WTC11 (cell line): ENCODE measurements at regions not wholly inside any gene's neighbourhood (a gene's known extent, or its start where the extent isn't known, plus 50 kb on each side); places are given as distances from the start of the nearest gene placed in this dataset.

Experiments
- ATAC-seq: fragments of 200-7000 bp; cut with Tn5 transposase; 2 replicates; pipeline ENCODE4 v1.10.0; 2021; ENCODE audit warnings: mild to moderate bottlenecking, moderate library complexity
- CTCF ChIA-PET: fragments of 300-600 bp; sonication (Branson Sonifier 250); formaldehyde crosslinking; loops from one replicate; lab custom pipeline; 2021; ENCODE audit warnings: antibody characterized with exemption; lab: Charles Lee
- POLR2A ChIA-PET: fragments of 350-600 bp; sonication (Branson Sonifier 250); formaldehyde crosslinking; loops from one replicate; lab custom pipeline; 2021; ENCODE audit warnings: antibody characterized with exemption; lab: Charles Lee
- DNase-seq: peaks from one replicate; pipeline ENCODE4 v3.0.0; 2021; ENCODE audit warnings: low spot score
- H3K27ac Mint-ChIP-seq: 2 replicates; pipeline ENCODE4 v1.8.0; 2021; ENCODE audit warnings: mixed read lengths
- H3K27me3 Mint-ChIP-seq: 2 replicates; pipeline ENCODE4 v1.8.0; 2021; ENCODE audit warnings: low read depth, mild to moderate bottlenecking, moderate library complexity, mixed read lengths
- H3K36me3 Mint-ChIP-seq: 2 replicates; pipeline ENCODE4 v1.8.0; 2021; ENCODE audit warnings: mixed read lengths
- H3K4me1 Mint-ChIP-seq: 2 replicates; pipeline ENCODE4 v1.8.0; 2022; ENCODE audit warnings: mixed read lengths
- H3K4me3 Mint-ChIP-seq: 2 replicates; pipeline ENCODE4 v1.8.0; 2021; ENCODE audit warnings: mild to moderate bottlenecking, moderate library complexity, mixed read lengths
- H3K9me3 Mint-ChIP-seq: 2 replicates; pipeline ENCODE4 v1.8.0; 2021; ENCODE audit warnings: mixed read lengths
- ATF2 ChIP-seq: sonication (generic); formaldehyde crosslinking; IDR thresholded peaks from 2 replicates; pipeline ENCODE4 v1.8.1; 2022; ENCODE audit warnings: low read depth, missing genetic modification reagents, borderline replicate concordance
- ATF3 ChIP-seq: sonication (generic); formaldehyde crosslinking; conservative IDR thresholded peaks from 2 replicates; pipeline ENCODE4 v1.8.1; 2022; ENCODE audit warnings: mild to moderate bottlenecking, missing genetic modification reagents
- CREM ChIP-seq: sonication (generic); formaldehyde crosslinking; IDR thresholded peaks from 2 replicates; pipeline ENCODE4 v1.8.1; 2022; ENCODE audit warnings: mild to moderate bottlenecking, missing genetic modification reagents, moderate library complexity
- ETV6 ChIP-seq: sonication (generic); formaldehyde crosslinking; IDR thresholded peaks from 2 replicates; pipeline ENCODE4 v1.8.1; 2022; ENCODE audit warnings: mild to moderate bottlenecking, missing genetic modification reagents
- GRHL2 ChIP-seq: fragments of 250-450 bp; sonication (Bioruptor Pico); IDR thresholded peaks from 2 replicates; pipeline ENCODE4 v1.8.0; 2022; ENCODE audit warnings: mild to moderate bottlenecking, moderate library complexity; ENCODE audit not compliant: insufficient replicate concordance, severe bottlenecking
- JUN ChIP-seq: sonication (generic); formaldehyde crosslinking; IDR thresholded peaks from 2 replicates; pipeline ENCODE4 v1.8.0; 2023; ENCODE audit warnings: mild to moderate bottlenecking, missing genetic modification reagents
- MAX ChIP-seq: sonication (generic); formaldehyde crosslinking; IDR thresholded peaks from 2 replicates; pipeline ENCODE4 v1.8.0; 2022; ENCODE audit warnings: mild to moderate bottlenecking, missing genetic modification reagents
- MYBL2 ChIP-seq: sonication (generic); formaldehyde crosslinking; IDR thresholded peaks from 2 replicates; pipeline ENCODE4 v1.8.1; 2023; ENCODE audit warnings: mild to moderate bottlenecking, moderate library complexity, missing genetic modification reagents
- NFE2L1 ChIP-seq: sonication (generic); formaldehyde crosslinking; IDR thresholded peaks from 2 replicates; pipeline ENCODE4 v1.8.1; 2023; ENCODE audit warnings: missing genetic modification reagents
- NFYB ChIP-seq: sonication (generic); formaldehyde crosslinking; conservative IDR thresholded peaks from 2 replicates; pipeline ENCODE4 v1.8.0; 2022; ENCODE audit warnings: low read depth, missing genetic modification reagents
- OVOL2 ChIP-seq: fragments of 250-450 bp; sonication (Bioruptor Pico); IDR thresholded peaks from 2 replicates; pipeline ENCODE4 v1.9.0; 2021; ENCODE audit warnings: mild to moderate bottlenecking, borderline replicate concordance
- TEAD1 ChIP-seq: sonication (generic); formaldehyde crosslinking; IDR thresholded peaks from 2 replicates; pipeline ENCODE4 v1.8.0; 2022; ENCODE audit warnings: mild to moderate bottlenecking, missing genetic modification reagents
- USF1 ChIP-seq: sonication (generic); formaldehyde crosslinking; IDR thresholded peaks from 2 replicates; pipeline ENCODE4 v1.8.0; 2022; ENCODE audit warnings: mild to moderate bottlenecking, missing genetic modification reagents
- ZNF281 ChIP-seq: sonication (generic); formaldehyde crosslinking; IDR thresholded peaks from 2 replicates; pipeline ENCODE4 v1.8.0; 2023; ENCODE audit warnings: mild to moderate bottlenecking, missing genetic modification reagents
- ZNF396 ChIP-seq: fragments of 250-450 bp; sonication (Bioruptor Pico); IDR thresholded peaks from 2 replicates; pipeline ENCODE4 v1.8.0; 2021; ENCODE audit warnings: mild to moderate bottlenecking, moderate library complexity, borderline replicate concordance
- ZNF423 ChIP-seq: fragments of 250-450 bp; sonication (Bioruptor Pico); IDR thresholded peaks from 2 replicates; pipeline ENCODE4 v2.1.2; 2022; ENCODE audit warnings: mild to moderate bottlenecking, moderate library complexity
- ZNF425 ChIP-seq: fragments of 250-450 bp; sonication (Bioruptor Pico); conservative IDR thresholded peaks from 2 replicates; pipeline ENCODE4 v1.9.0; 2021; ENCODE audit warnings: mild to moderate bottlenecking
- TF ChIP-seq, protein P1 (sequence below): sonication (generic); formaldehyde crosslinking; IDR thresholded peaks from 2 replicates; pipeline ENCODE4 v1.8.1; 2022; ENCODE audit warnings: low read depth, mild to moderate bottlenecking, moderate library complexity, missing genetic modification reagents, borderline replicate concordance

GRCh38 chr1:87185077-87185476, 143.6 kb upstream of the LMO4 start (continued):
- no peak for TF ChIP-seq ATF2 (CRISPR knock-in tag)
- TF ChIP-seq GRHL2 (CRISPR knock-in tag): no peak

DNA sequence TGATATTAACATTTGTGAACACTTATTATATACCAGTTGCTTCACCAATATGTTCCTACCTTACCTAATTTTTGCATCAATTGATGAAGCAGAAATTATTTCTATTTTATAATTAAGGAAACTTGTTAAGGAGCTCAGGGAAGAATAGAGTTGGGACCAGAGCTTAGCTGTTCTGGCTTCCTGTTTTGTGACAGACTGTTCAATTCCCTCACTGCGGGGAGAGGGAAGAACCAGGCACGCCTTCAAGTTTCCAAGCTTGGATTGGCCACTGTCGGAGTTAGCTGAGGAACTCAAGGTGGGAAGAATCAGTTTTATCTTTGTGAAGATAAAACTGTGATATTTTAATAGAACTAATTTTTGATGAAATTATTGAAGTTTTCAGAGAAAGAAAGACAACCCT, 142.3 kb upstream of the LMO4 start:
- no peak overlapping the region for H3K4me3 Mint-ChIP-seq
- ATAC-seq (no peak), DNase-seq (no peak)
- ChIA-PET POLR2A (interaction anchor here (0.6 kb wide), 1 partner anchor 1694 kb away, joined by 3 read pairs; no protein-coding TSS in a partner anchor), CTCF (interaction anchor here (1.0 kb wide), 1 partner anchor 66 kb away, joined by 3 read pairs; no protein-coding TSS in a partner anchor)
- H3K4me1 Mint-ChIP-seq: peaks cover 13% of the 10 kb centered on the region
- no peak for TF ChIP-seq NFYB (CRISPR knock-in tag)
- no peak for TF ChIP-seq USF1 (CRISPR knock-in tag)
- TF ChIP-seq ZNF396: no peak
- no peak for TF ChIP-seq OVOL2 (CRISPR knock-in tag)
- TF ChIP-seq, protein P1, sequence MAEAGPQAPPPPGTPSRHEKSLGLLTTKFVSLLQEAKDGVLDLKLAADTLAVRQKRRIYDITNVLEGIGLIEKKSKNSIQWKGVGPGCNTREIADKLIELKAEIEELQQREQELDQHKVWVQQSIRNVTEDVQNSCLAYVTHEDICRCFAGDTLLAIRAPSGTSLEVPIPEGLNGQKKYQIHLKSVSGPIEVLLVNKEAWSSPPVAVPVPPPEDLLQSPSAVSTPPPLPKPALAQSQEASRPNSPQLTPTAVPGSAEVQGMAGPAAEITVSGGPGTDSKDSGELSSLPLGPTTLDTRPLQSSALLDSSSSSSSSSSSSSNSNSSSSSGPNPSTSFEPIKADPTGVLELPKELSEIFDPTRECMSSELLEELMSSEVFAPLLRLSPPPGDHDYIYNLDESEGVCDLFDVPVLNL (CRISPR knock-in tag): no peak
- TF ChIP-seq ATF3 (CRISPR knock-in tag): no peak
- no peak for TF ChIP-seq CREM (CRISPR knock-in tag)
- no peak for TF ChIP-seq ZNF423 (CRISPR knock-in tag)
- no peak for TF ChIP-seq ZNF425 (CRISPR knock-in tag)
- TF ChIP-seq MAX (CRISPR knock-in tag): no peak
- TF ChIP-seq JUN (CRISPR knock-in tag): no peak
- no peaks in the 10 kb centered on the region; the same call in 1 of the 2 replicates for H3K27me3 Mint-ChIP-seq
- no peaks in the 10 kb centered on the region for H3K9me3 Mint-ChIP-seq
- no peak overlapping the region for H3K27ac Mint-ChIP-seq
- no peaks in the 10 kb centered on the region for H3K36me3 Mint-ChIP-seq

DNA sequence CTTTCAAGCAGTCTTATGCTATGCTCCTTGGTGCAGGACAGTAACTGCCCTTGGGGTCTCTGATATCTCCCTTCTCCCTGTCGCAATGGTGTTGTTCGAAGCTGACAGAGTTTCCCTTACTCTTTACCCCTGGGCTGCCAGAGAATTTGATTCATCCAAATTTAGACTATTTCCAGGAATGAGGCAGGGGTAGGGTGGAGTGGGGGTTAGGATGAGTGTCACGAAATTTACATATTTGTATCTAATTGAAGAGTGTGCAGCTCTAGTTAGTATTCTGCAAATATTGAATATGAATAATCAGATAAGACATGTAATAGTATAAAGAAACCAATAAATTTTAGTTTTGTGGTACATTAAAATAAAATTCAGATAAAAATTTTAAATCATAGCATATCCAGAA, 140.0 kb upstream of the LMO4 start:
- H3K27ac Mint-ChIP-seq: no peak overlapping the region
- no peak overlapping the region for H3K4me3 Mint-ChIP-seq
- POLR2A ChIA-PET: no interaction called here
- H3K27me3 Mint-ChIP-seq: peaks cover 2% of the 10 kb centered on the region; the same call in 1 of the 2 replicates
- ATAC-seq (no peak), DNase-seq (no peak)
- H3K36me3 Mint-ChIP-seq: no peaks in the 10 kb centered on the region
- TF ChIP-seq NFE2L1 (CRISPR knock-in tag): no peak
- no peak for TF ChIP-seq ETV6 (CRISPR knock-in tag)
- TF ChIP-seq TEAD1: no peak
- TF ChIP-seq, protein P1 (CRISPR knock-in tag): no peak
- TF ChIP-seq ATF2 (CRISPR knock-in tag): no peak
- TF ChIP-seq MYBL2: no peak
- no peak for TF ChIP-seq ZNF281 (CRISPR knock-in tag)
- peaks cover 3% of the 10 kb centered on the region; the same call in 1 of the 2 replicates for H3K9me3 Mint-ChIP-seq
- CTCF ChIA-PET: no interaction called here
- H3K4me1 Mint-ChIP-seq: peaks cover 15% of the 10 kb centered on the region
